C4-2B (cell line): ENCODE measurements at regions not wholly inside any gene's neighbourhood (a gene's known extent, or its start where the extent isn't known, plus 50 kb on each side); places are given as distances from the start of the nearest gene placed in this dataset.
"Not testable (repeated sequence)": the region's sequence is repeated elsewhere in the genome, so short reads cannot be mapped to it uniquely, and the experiment has no call there.

Experiments used
- H3K27ac ChIP-seq: fragments of 450-650 bp; 2 replicates; pipeline ENCODE4 v1.5.1; 2017
- ZFX ChIP-seq: fragments of 450-650 bp; IDR thresholded peaks from 2 replicates; pipeline ENCODE4 v1.6.1; 2017
- TF ChIP-seq, protein P1 (sequence below): fragments of 450-650 bp; conservative IDR thresholded peaks from 2 replicates; pipeline ENCODE4 v1.5.1; 2017; ENCODE audit warnings: mild to moderate bottlenecking

GRCh38 chr9:129550199-129550839 is 70.6 kb downstream of the C9orf50 start:
- no peak overlapping the region for H3K27ac ChIP-seq
- TF ChIP-seq ZFX = no peak
- TF ChIP-seq, protein P1, sequence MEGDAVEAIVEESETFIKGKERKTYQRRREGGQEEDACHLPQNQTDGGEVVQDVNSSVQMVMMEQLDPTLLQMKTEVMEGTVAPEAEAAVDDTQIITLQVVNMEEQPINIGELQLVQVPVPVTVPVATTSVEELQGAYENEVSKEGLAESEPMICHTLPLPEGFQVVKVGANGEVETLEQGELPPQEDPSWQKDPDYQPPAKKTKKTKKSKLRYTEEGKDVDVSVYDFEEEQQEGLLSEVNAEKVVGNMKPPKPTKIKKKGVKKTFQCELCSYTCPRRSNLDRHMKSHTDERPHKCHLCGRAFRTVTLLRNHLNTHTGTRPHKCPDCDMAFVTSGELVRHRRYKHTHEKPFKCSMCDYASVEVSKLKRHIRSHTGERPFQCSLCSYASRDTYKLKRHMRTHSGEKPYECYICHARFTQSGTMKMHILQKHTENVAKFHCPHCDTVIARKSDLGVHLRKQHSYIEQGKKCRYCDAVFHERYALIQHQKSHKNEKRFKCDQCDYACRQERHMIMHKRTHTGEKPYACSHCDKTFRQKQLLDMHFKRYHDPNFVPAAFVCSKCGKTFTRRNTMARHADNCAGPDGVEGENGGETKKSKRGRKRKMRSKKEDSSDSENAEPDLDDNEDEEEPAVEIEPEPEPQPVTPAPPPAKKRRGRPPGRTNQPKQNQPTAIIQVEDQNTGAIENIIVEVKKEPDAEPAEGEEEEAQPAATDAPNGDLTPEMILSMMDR = no peak

- TF ChIP-seq, protein P1 = no peak
- no peak for TF ChIP-seq ZFX
- no peak overlapping the region for H3K27ac ChIP-seq
Measured at GRCh38 chr9:129549684-129550083, 71.2 kb downstream of the C9orf50 start.

DNA sequence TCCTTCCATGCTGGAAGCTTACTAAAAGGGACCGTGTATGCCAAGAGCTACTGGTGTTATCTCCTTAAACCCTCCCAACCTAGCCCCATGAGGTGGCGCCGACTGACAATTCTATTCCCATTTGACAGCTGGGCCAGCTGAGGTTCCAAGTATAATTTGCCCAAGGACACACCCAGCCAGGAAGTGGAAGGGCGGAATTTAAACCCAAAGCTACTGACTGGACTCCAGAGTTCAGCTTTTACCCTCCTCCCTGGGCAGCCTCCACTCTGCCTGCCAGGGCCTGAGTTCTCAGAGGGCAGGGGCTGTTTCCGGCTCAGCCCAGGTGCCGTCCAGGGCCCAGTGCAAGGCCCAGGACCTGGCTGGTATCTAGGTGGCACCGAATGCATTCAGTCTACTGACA is 71.8 kb downstream of the C9orf50 start:
- H3K27ac ChIP-seq = no peak overlapping the region
- TF ChIP-seq, protein P1 = no peak
- no peak for TF ChIP-seq ZFX

- TF ChIP-seq ZFX = no peak
- TF ChIP-seq, protein P1 = no peak
- no peak overlapping the region for H3K27ac ChIP-seq
Measured at GRCh38 chr9:129548571-129549135, 72.2 kb downstream of the C9orf50 start.

GRCh38 chr9:129547869-129548570 is 72.9 kb downstream of the C9orf50 start:
- TF ChIP-seq ZFX = no peak
- TF ChIP-seq, protein P1 = no peak

DNA sequence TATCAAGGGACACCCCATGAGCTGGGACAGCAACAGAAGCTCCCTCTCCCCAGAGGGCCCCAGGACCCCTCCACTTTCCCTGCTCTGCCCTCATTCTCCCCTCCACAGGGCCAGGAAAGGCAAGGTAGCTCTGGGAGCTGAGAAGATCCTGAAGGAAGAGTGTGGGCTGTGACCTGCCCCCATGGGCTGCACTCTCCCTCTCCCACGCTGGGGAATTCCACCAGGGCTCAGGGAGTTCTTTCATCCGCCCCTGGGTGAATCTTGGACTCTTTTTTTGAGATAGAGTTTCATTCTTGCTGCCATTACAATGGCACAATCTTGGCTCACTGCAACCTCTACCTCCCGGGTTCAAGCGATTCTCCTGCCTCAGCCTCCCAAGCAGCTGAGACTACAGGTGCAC is 73.8 kb downstream of the C9orf50 start:
- no peak for TF ChIP-seq ZFX
- TF ChIP-seq, protein P1 = no peak

More at GRCh38 chr9:129547869-129548570, 72.9 kb downstream of the C9orf50 start:
- no peak overlapping the region for H3K27ac ChIP-seq

DNA sequence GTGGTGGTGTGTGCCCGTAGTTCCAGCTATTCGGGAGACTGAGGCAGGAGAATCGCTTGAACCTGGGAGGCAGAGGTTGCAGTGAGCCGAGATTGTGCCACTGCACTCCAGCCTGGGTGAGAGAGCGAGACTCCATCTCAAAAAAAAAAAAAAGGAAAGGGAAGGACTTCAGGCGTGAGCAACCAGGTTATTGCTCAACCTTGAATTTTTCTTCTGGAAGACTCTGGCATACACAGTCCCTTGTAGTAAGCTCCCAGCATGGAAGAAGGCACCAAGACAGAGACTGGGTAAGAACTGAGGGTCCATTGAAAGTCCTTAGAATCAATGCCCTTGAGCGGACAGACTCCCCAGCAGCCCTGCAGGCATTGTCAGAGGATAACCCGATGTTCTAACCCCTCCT is 75.0 kb downstream of the C9orf50 start:
- H3K27ac ChIP-seq = not testable (repeated sequence)

More for the DNA sequence above, 73.8 kb downstream of the C9orf50 start:
- no peak overlapping the region for H3K27ac ChIP-seq

DNA sequence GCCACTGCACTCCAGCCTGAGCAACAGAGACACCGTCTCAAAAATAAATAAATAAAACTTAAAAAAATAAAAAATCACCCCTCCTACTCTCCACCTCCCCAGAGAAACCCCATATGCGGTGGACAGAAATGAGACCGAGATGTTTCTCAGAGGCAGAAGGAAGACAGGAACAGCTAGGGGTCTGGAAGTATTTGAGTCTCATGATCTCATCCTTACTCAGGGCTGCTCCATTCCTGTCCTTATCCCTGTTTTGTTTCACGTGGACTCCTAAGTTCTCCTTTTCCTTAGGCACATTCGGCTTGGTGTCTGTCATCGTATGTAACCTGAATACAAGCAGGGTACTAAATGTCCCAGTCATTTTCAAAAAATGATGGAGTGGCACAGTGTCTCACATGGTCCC is 76.1 kb downstream of the C9orf50 start:
- TF ChIP-seq, protein P1 = no peak
- TF ChIP-seq ZFX = no peak
- H3K27ac ChIP-seq = no peak overlapping the region
